ENCODE measurements at regions not wholly inside any gene's neighbourhood (a gene's known extent, or its start where the extent isn't known, plus 50 kb on each side); places are given as distances from the start of the nearest gene placed in this dataset.

DNA sequence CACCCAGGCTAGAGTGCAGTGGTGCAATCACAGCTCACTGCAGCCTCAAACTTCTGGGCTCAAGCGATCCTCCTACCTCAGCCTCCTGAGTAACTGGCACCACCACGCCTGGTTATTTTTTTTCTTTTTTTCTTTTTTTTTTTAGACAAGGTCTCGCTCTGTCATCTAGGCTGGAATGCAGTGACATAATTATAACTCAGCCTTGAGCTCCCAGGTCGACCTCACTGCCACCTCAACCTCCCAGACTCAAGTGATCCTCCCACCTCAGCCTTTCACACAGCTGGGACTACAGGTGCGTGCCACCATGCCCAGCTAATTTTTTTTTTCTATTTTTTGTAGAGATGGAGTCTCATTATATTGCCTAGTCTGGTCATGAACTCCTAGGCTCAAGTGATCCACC lies 66.9 kb upstream of the ECE1 start:
- Mint-ChIP-seq H3K27me3 (no peaks in the 10 kb centered on the region), H3K4me3 (no peak overlapping the region), H3K4me1 (no peaks in the 10 kb centered on the region), H3K9me3 (ENCODE audit: insufficient read depth) (no peaks in the 10 kb centered on the region), H3K27ac (no peak overlapping the region)
- H3K27ac ChIP-seq (ENCODE audit: low read length in 2 of 2), result no peak overlapping the region
- H3K9ac ChIP-seq (ENCODE audit: low read length), result no peak overlapping the region
- H3K4me3 ChIP-seq (ENCODE audit: control extremely low read depth in 1 of 5, extremely low read depth in 1 of 5, insufficient read depth in 1 of 5, low read depth in 2 of 5, low read length in 4 of 5), result no peak overlapping the region
- H3K4me2 ChIP-seq (replicated peaks; ENCODE audit: low read depth, low read length, poor library complexity, severe bottlenecking), result no peak overlapping the region
- H3K79me2 ChIP-seq (ENCODE audit: control insufficient read depth, insufficient read depth, low read length), result no peaks in the 10 kb centered on the region
- ChIA-PET CTCF (interaction anchor here (1.5 to 1.8 kb wide), 2 partner anchors 11 to 87 kb away, joined by 11 to 16 read pairs; no protein-coding TSS in a partner anchor), POLR2A (interaction anchor here (0.6 kb wide), 1 partner anchor 48 kb away, joined by 3 read pairs; no protein-coding TSS in a partner anchor)
- WGBS (ENCODE audit: insufficient coverage), result 67% methylated on average over 2 of the region's 5 CpGs
- no peak for ATAC-seq (ENCODE audit: low read depth)
- H3K36me3 ChIP-seq (replicated peaks in 1 of 2; ENCODE audit: control extremely low read depth in 1 of 2, control insufficient read depth in 1 of 2, extremely low read depth in 1 of 2, insufficient read depth in 2 of 2, low read length in 1 of 2), result no peaks in the 10 kb centered on the region
- intact Hi-C loops (cut with micrococcal nuclease), result no loop called here
- H3K27me3 ChIP-seq (replicated peaks in 1 of 4; ENCODE audit: control extremely low read depth in 1 of 4, control insufficient read depth in 3 of 4, insufficient read depth in 4 of 4, low read length in 3 of 4), result no peaks in the 10 kb centered on the region
- H3K4me1 ChIP-seq (ENCODE audit: control insufficient read depth in 2 of 2, insufficient read depth in 2 of 2, low read length in 2 of 2), result no peaks in the 10 kb centered on the region
- no peak overlapping the region for H2AFZ ChIP-seq (ENCODE audit: insufficient read depth, low read depth, low read length, poor library complexity, severe bottlenecking)
- H3K9me3 ChIP-seq (ENCODE audit: control extremely low read depth in 1 of 3, control insufficient read depth in 2 of 3, insufficient read depth in 1 of 3, low read length in 2 of 3), result no peaks in the 10 kb centered on the region
- H4K20me1 ChIP-seq (ENCODE audit: control insufficient read depth, insufficient read depth, low read length, poor library complexity, severe bottlenecking), result no peaks in the 10 kb centered on the region
- DNase-seq, result no peak
- TF ChIP-seq, protein P1, sequence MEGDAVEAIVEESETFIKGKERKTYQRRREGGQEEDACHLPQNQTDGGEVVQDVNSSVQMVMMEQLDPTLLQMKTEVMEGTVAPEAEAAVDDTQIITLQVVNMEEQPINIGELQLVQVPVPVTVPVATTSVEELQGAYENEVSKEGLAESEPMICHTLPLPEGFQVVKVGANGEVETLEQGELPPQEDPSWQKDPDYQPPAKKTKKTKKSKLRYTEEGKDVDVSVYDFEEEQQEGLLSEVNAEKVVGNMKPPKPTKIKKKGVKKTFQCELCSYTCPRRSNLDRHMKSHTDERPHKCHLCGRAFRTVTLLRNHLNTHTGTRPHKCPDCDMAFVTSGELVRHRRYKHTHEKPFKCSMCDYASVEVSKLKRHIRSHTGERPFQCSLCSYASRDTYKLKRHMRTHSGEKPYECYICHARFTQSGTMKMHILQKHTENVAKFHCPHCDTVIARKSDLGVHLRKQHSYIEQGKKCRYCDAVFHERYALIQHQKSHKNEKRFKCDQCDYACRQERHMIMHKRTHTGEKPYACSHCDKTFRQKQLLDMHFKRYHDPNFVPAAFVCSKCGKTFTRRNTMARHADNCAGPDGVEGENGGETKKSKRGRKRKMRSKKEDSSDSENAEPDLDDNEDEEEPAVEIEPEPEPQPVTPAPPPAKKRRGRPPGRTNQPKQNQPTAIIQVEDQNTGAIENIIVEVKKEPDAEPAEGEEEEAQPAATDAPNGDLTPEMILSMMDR (IDR thresholded peaks at IDR 0.05), result no peak
- TF ChIP-seq EZH2 (IDR thresholded peaks at IDR 0.05; ENCODE audit: borderline replicate concordance, insufficient read depth, low read depth, low read length, poor library complexity, severe bottlenecking), result no peak

GRCh38 chr1:21355956-21356355 lies 65.7 kb upstream of the ECE1 start:
- Mint-ChIP-seq H3K4me1 (no peaks in the 10 kb centered on the region), H3K27me3 (no peaks in the 10 kb centered on the region), H3K4me3 (no peak overlapping the region), H3K9me3 (ENCODE audit: insufficient read depth) (no peaks in the 10 kb centered on the region), H3K27ac (no peak overlapping the region)
- no peak overlapping the region for H3K4me2 ChIP-seq (replicated peaks; ENCODE audit: low read depth, low read length, poor library complexity, severe bottlenecking)
- no peaks in the 10 kb centered on the region for H3K9me3 ChIP-seq (ENCODE audit: control extremely low read depth in 1 of 3, control insufficient read depth in 2 of 3, insufficient read depth in 1 of 3, low read length in 2 of 3)
- POLR2A ChIA-PET, result no interaction called here
- no peaks in the 10 kb centered on the region for H4K20me1 ChIP-seq (ENCODE audit: control insufficient read depth, insufficient read depth, low read length, poor library complexity, severe bottlenecking)
- no peaks in the 10 kb centered on the region for H3K36me3 ChIP-seq (replicated peaks in 1 of 2; ENCODE audit: control extremely low read depth in 1 of 2, control insufficient read depth in 1 of 2, extremely low read depth in 1 of 2, insufficient read depth in 2 of 2, low read length in 1 of 2)
- H3K27me3 ChIP-seq (replicated peaks in 1 of 4; ENCODE audit: control extremely low read depth in 1 of 4, control insufficient read depth in 3 of 4, insufficient read depth in 4 of 4, low read length in 3 of 4), result no peaks in the 10 kb centered on the region
- no peaks in the 10 kb centered on the region for H3K4me1 ChIP-seq (ENCODE audit: control insufficient read depth in 2 of 2, insufficient read depth in 2 of 2, low read length in 2 of 2)
- H3K79me2 ChIP-seq (ENCODE audit: control insufficient read depth, insufficient read depth, low read length), result no peaks in the 10 kb centered on the region
- no peak overlapping the region for H3K9ac ChIP-seq (ENCODE audit: low read length)
- intact Hi-C loops (cut with micrococcal nuclease), result no loop called here
- no peak for ATAC-seq (ENCODE audit: low read depth)
- 88% methylated on average over 4 of the region's 6 CpGs for WGBS (ENCODE audit: insufficient coverage)
- TF ChIP-seq, protein P1 (IDR thresholded peaks at IDR 0.05), result no peak
- TF ChIP-seq EZH2 (IDR thresholded peaks at IDR 0.05; ENCODE audit: borderline replicate concordance, insufficient read depth, low read depth, low read length, poor library complexity, severe bottlenecking), result no peak
- no peak for DNase-seq
- H3K27ac ChIP-seq (ENCODE audit: low read length in 2 of 2), result no peak overlapping the region
- CTCF ChIA-PET, result interaction anchor here (1.5 kb wide), 1 partner anchor 86 kb away, joined by 11 read pairs; no protein-coding TSS in a partner anchor
- H3K4me3 ChIP-seq (ENCODE audit: control extremely low read depth in 1 of 5, extremely low read depth in 1 of 5, insufficient read depth in 1 of 5, low read depth in 2 of 5, low read length in 4 of 5), result no peak overlapping the region
- H2AFZ ChIP-seq (ENCODE audit: insufficient read depth, low read depth, low read length, poor library complexity, severe bottlenecking), result no peak overlapping the region

All from B cell (primary cell).